Osteocyte (in vitro differentiated cells): ENCODE measurements at regions not wholly inside any gene's neighbourhood (a gene's known extent, or its start where the extent isn't known, plus 50 kb on each side); places are given as distances from the start of the nearest gene placed in this dataset.
A peak's percentile ranks its signal among the peaks of the same experiment; 100 is the strongest.

ENCODE experiments used
- DNase-seq: peaks from one replicate; pipeline ENCODE4 v3.0.0; 2021; ENCODE audit warnings: mixed read lengths; ENCODE audit not compliant: unreplicated experiment; ENCODE audit errors: extremely low spot score
- H3K27ac Mint-ChIP-seq: one replicate; pipeline ENCODE4 v1.8.0; 2021; ENCODE audit warnings: mild to moderate bottlenecking, mixed read lengths; ENCODE audit not compliant: unreplicated experiment
- H3K27me3 Mint-ChIP-seq: one replicate; pipeline ENCODE4 v1.8.0; 2021; ENCODE audit warnings: mixed read lengths; ENCODE audit not compliant: unreplicated experiment
- H3K36me3 Mint-ChIP-seq: one replicate; pipeline ENCODE4 v1.8.0; 2021; ENCODE audit warnings: mixed read lengths; ENCODE audit not compliant: unreplicated experiment
- H3K4me1 Mint-ChIP-seq: one replicate; pipeline ENCODE4 v1.8.0; 2021; ENCODE audit warnings: mixed read lengths; ENCODE audit not compliant: unreplicated experiment
- H3K4me3 Mint-ChIP-seq: one replicate; pipeline ENCODE4 v1.8.0; 2021; ENCODE audit warnings: mild to moderate bottlenecking, moderate library complexity, mixed read lengths; ENCODE audit not compliant: unreplicated experiment
- H3K9me3 Mint-ChIP-seq: one replicate; pipeline ENCODE4 v1.8.0; 2021; ENCODE audit warnings: mixed read lengths; ENCODE audit not compliant: unreplicated experiment
- CTCF ChIP-seq: fragments of 200-600 bp; sonication (generic); IDR thresholded peaks from 2 replicates; pipeline ENCODE4 v1.5.0; 2021; ENCODE audit warnings: antibody characterized with exemption, mild to moderate bottlenecking, moderate library complexity

GRCh38 chr1:30043731-30044408 lies 679.5 kb downstream of the MATN1 start:
- no peaks in the 10 kb centered on the region for H3K36me3 Mint-ChIP-seq
- peaks cover under 1% of the 10 kb centered on the region for H3K27me3 Mint-ChIP-seq
- no peaks in the 10 kb centered on the region for H3K4me1 Mint-ChIP-seq
- no peak for TF ChIP-seq CTCF
- no peaks in the 10 kb centered on the region for H3K9me3 Mint-ChIP-seq
- no peak overlapping the region for H3K27ac Mint-ChIP-seq
- no peak overlapping the region for H3K4me3 Mint-ChIP-seq
- peak; percentile 82 for DNase-seq

- H3K36me3 Mint-ChIP-seq, result no peaks in the 10 kb centered on the region
- no peak overlapping the region for H3K27ac Mint-ChIP-seq
- no peaks in the 10 kb centered on the region for H3K4me1 Mint-ChIP-seq
- no peak for TF ChIP-seq CTCF
- H3K4me3 Mint-ChIP-seq, result no peak overlapping the region
- no peaks in the 10 kb centered on the region for H3K9me3 Mint-ChIP-seq
- no peaks in the 10 kb centered on the region for H3K27me3 Mint-ChIP-seq
- peak; percentile 73 for DNase-seq
Observed at GRCh38 chr1:30043256-30043655, 680.1 kb downstream of the MATN1 start.

- Mint-ChIP-seq H3K4me3 (no peak overlapping the region), H3K36me3 (no peaks in the 10 kb centered on the region), H3K9me3 (no peaks in the 10 kb centered on the region), H3K27ac (no peak overlapping the region), H3K4me1 (no peaks in the 10 kb centered on the region), H3K27me3 (no peaks in the 10 kb centered on the region)
- peak; percentile 65 for DNase-seq
- TF ChIP-seq CTCF, result no peak
Observed at GRCh38 chr1:30042438-30043147, 680.8 kb downstream of the MATN1 start.

- no peaks in the 10 kb centered on the region for H3K9me3 Mint-ChIP-seq
- H3K4me3 Mint-ChIP-seq, result no peak overlapping the region
- no peaks in the 10 kb centered on the region for H3K36me3 Mint-ChIP-seq
- no peak for TF ChIP-seq CTCF
- H3K27me3 Mint-ChIP-seq, result no peaks in the 10 kb centered on the region
- no peak overlapping the region for H3K27ac Mint-ChIP-seq
- no peaks in the 10 kb centered on the region for H3K4me1 Mint-ChIP-seq
- DNase-seq, result peak; percentile 76
Observed at GRCh38 chr1:30041741-30042437, 681.5 kb downstream of the MATN1 start.
